ENCODE measurements at regions not wholly inside any gene's neighbourhood (a gene's known extent, or its start where the extent isn't known, plus 50 kb on each side); places are given as distances from the start of the nearest gene placed in this dataset.

DNA sequence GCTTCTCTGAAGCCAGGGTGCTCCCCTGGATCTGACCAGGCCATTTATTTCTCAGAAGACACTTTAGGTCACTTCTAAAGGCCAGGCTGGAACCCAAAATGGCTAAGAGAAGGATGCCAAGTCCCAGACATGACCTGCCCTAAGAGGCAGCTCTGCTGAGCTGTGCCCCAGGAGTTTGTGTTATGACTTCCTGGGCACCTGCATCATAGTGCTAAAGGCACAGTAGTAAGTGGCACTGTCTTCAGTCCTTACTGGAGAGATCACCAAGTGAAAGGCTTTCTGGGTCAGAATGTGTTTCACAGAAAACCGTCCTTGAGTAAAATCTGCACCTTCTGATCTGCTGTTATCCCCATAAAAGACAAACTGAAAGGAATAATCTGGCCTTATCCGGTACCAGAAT is 120.2 kb downstream of the DAD1 start:
- H3K4me1 ChIP-seq (ENCODE audit: control insufficient read depth in 2 of 2, insufficient read depth in 2 of 2, low read length in 2 of 2), result peaks cover 16 to 96% of the 10 kb centered on the region in 2 donors
- WGBS, result 52% methylated on average over 2 of the region's 2 CpGs
- H3K4me3 ChIP-seq (ENCODE audit: low read length in 2 of 2), result peak overlapping the region; percentile 36 to 37
- H3K36me3 ChIP-seq (ENCODE audit: control insufficient read depth in 2 of 2, insufficient read depth in 2 of 2, low read length in 1 of 2), result peaks cover 0 to 29% of the 10 kb centered on the region in 2 donors
- no peaks in the 10 kb centered on the region for H3K27me3 ChIP-seq (ENCODE audit: control insufficient read depth in 2 of 2, insufficient read depth in 1 of 2, low read length in 1 of 2)
- no peaks in the 10 kb centered on the region for H3K9me3 ChIP-seq (ENCODE audit: control insufficient read depth in 2 of 2, insufficient read depth in 1 of 2, low read length in 1 of 2)
- peak in 1 of 9 donors; percentile 65 for DNase-seq (ENCODE audit: low read depth in 6 of 9, low spot score in 9 of 9)
- H3K27ac ChIP-seq (ENCODE audit: low read depth in 1 of 2, low read length in 1 of 2), result peak overlapping the region; percentile 60 to 95

- H3K4me3 ChIP-seq (ENCODE audit: low read length in 2 of 2), result no peak overlapping the region
- H3K27me3 ChIP-seq (ENCODE audit: control insufficient read depth in 2 of 2, insufficient read depth in 1 of 2, low read length in 1 of 2), result no peaks in the 10 kb centered on the region
- peaks cover 0 to 46% of the 10 kb centered on the region in 2 donors for H3K36me3 ChIP-seq (ENCODE audit: control insufficient read depth in 2 of 2, insufficient read depth in 2 of 2, low read length in 1 of 2)
- peak overlapping the region; percentile 52 to 71 for H3K27ac ChIP-seq (ENCODE audit: low read depth in 1 of 2, low read length in 1 of 2)
- WGBS, result 26% methylated on average over 4 of the region's 4 CpGs
- no peaks in the 10 kb centered on the region for H3K9me3 ChIP-seq (ENCODE audit: control insufficient read depth in 2 of 2, insufficient read depth in 1 of 2, low read length in 1 of 2)
- H3K4me1 ChIP-seq (ENCODE audit: control insufficient read depth in 2 of 2, insufficient read depth in 2 of 2, low read length in 2 of 2), result peaks cover 15 to 92% of the 10 kb centered on the region in 2 donors
- peak in 1 of 9 donors; percentile 54 for DNase-seq (ENCODE audit: low read depth in 6 of 9, low spot score in 9 of 9)
Observed at GRCh38 chr14:22466491-22466890, 122.5 kb downstream of the DAD1 start.

GRCh38 chr14:22465201-22465840 is 123.7 kb downstream of the DAD1 start:
- H3K4me3 ChIP-seq (ENCODE audit: low read length in 2 of 2), result no peak overlapping the region
- peak overlapping the region in 1 of 2 donors; percentile 71 for H3K27ac ChIP-seq (ENCODE audit: low read depth in 1 of 2, low read length in 1 of 2)
- H3K9me3 ChIP-seq (ENCODE audit: control insufficient read depth in 2 of 2, insufficient read depth in 1 of 2, low read length in 1 of 2), result no peaks in the 10 kb centered on the region
- no peaks in the 10 kb centered on the region for H3K27me3 ChIP-seq (ENCODE audit: control insufficient read depth in 2 of 2, insufficient read depth in 1 of 2, low read length in 1 of 2)
- WGBS, result 83% methylated on average over 2 of the region's 2 CpGs
- peaks cover 0 to 46% of the 10 kb centered on the region in 2 donors for H3K36me3 ChIP-seq (ENCODE audit: control insufficient read depth in 2 of 2, insufficient read depth in 2 of 2, low read length in 1 of 2)
- DNase-seq (ENCODE audit: low read depth in 6 of 9, low spot score in 9 of 9), result peak in 1 of 9 donors; percentile 15
- H3K4me1 ChIP-seq (ENCODE audit: control insufficient read depth in 2 of 2, insufficient read depth in 2 of 2, low read length in 2 of 2), result peaks cover 16 to 84% of the 10 kb centered on the region in 2 donors

DNA sequence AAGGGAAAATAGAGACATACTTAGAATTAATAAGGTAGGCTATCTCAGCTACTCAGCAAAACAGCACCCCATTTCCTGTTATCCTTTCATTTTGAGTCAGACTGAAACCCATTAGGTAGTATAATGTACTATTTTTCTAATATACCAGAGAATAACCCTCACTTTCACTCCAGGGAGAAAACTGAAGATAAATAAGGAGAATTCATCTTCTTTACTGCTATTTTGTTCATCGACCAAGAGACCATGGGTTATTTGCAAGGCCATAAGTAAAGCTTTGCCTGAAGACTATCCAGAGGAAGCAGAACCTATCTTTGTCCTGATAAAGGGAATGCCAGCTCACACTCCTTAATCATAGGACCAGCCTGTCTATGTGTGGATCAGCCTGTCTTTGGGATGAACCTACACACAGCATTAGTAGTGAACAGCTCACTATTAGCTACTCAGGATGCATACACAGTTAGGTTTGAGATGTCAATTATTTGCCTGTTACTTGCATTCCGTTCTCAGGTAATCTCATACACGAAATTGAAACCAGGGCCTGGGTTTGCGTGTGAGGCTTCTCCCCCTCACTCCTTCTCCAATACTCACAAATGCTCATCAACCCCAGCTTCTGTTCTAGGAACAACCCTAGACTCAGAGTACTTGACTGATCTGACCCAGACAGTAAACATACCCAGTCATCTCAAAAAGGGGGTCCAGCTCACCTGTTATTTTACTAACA is 124.4 kb downstream of the DAD1 start:
- WGBS, result 88% methylated on average over 4 of the region's 4 CpGs
- no peaks in the 10 kb centered on the region for H3K9me3 ChIP-seq (ENCODE audit: control insufficient read depth in 2 of 2, insufficient read depth in 1 of 2, low read length in 1 of 2)
- peaks cover 12 to 77% of the 10 kb centered on the region in 2 donors for H3K4me1 ChIP-seq (ENCODE audit: control insufficient read depth in 2 of 2, insufficient read depth in 2 of 2, low read length in 2 of 2)
- H3K27me3 ChIP-seq (ENCODE audit: control insufficient read depth in 2 of 2, insufficient read depth in 1 of 2, low read length in 1 of 2), result no peaks in the 10 kb centered on the region
- no peak overlapping the region for H3K4me3 ChIP-seq (ENCODE audit: low read length in 2 of 2)
- peaks cover 0 to 46% of the 10 kb centered on the region in 2 donors for H3K36me3 ChIP-seq (ENCODE audit: control insufficient read depth in 2 of 2, insufficient read depth in 2 of 2, low read length in 1 of 2)
- no peak for DNase-seq (ENCODE audit: low read depth in 6 of 9, low spot score in 9 of 9)
- peak overlapping the region in 1 of 2 donors; percentile 71 for H3K27ac ChIP-seq (ENCODE audit: low read depth in 1 of 2, low read length in 1 of 2)

DNA sequence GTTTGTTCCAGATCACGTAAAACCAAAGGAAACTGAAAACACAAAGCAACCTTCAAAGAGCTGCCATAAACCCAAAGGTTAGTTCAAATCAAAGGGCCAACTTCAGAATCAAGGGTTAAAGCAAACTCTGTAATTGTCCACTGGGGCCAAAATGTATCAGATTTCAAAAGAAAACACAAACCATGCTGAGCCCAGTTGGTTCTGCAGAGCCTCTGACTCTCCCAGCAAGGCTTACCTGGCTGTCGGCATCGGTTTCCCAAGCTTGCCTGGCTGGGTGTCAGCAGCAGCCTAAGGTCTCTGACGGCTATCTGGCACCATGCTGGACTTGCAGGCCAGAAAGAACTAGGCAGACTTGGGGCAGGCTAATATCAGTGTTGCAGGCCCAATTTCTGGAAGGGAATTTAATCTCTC is 125.3 kb downstream of the DAD1 start:
- 80% methylated on average over 4 of the region's 4 CpGs for WGBS

GRCh38 chr14:22462923-22463322 is 126.1 kb downstream of the DAD1 start:
- Histone ChIP-seq H3K9me3 (ENCODE audit: control insufficient read depth in 2 of 2, insufficient read depth in 1 of 2, low read length in 1 of 2) (no peaks in the 10 kb centered on the region), H3K27me3 (ENCODE audit: control insufficient read depth in 2 of 2, insufficient read depth in 1 of 2, low read length in 1 of 2) (no peaks in the 10 kb centered on the region), H3K4me3 (ENCODE audit: low read length in 2 of 2) (no peak overlapping the region), H3K27ac (ENCODE audit: low read depth in 1 of 2, low read length in 1 of 2) (peak overlapping the region in 1 of 2 donors; percentile 35), H3K36me3 (ENCODE audit: control insufficient read depth in 2 of 2, insufficient read depth in 2 of 2, low read length in 1 of 2) (peaks cover 0 to 46% of the 10 kb centered on the region in 2 donors), H3K4me1 (ENCODE audit: control insufficient read depth in 2 of 2, insufficient read depth in 2 of 2, low read length in 2 of 2) (peaks cover 12 to 71% of the 10 kb centered on the region in 2 donors)
- DNase-seq (ENCODE audit: low read depth in 6 of 9, low spot score in 9 of 9), result peak in 2 of 9 donors; percentile 0 to 7
- WGBS, result 80% methylated on average over 4 of the region's 4 CpGs

More for the DNA sequence above, 125.3 kb downstream of the DAD1 start:
- no peak for DNase-seq (ENCODE audit: low read depth in 6 of 9, low spot score in 9 of 9)
- Histone ChIP-seq H3K9me3 (ENCODE audit: control insufficient read depth in 2 of 2, insufficient read depth in 1 of 2, low read length in 1 of 2) (no peaks in the 10 kb centered on the region), H3K27me3 (ENCODE audit: control insufficient read depth in 2 of 2, insufficient read depth in 1 of 2, low read length in 1 of 2) (no peaks in the 10 kb centered on the region), H3K27ac (ENCODE audit: low read depth in 1 of 2, low read length in 1 of 2) (peak overlapping the region in 1 of 2 donors; percentile 41), H3K4me1 (ENCODE audit: control insufficient read depth in 2 of 2, insufficient read depth in 2 of 2, low read length in 2 of 2) (peaks cover 12 to 73% of the 10 kb centered on the region in 2 donors), H3K36me3 (ENCODE audit: control insufficient read depth in 2 of 2, insufficient read depth in 2 of 2, low read length in 1 of 2) (peaks cover 0 to 46% of the 10 kb centered on the region in 2 donors), H3K4me3 (ENCODE audit: low read length in 2 of 2) (no peak overlapping the region)

- H3K4me1 ChIP-seq (ENCODE audit: control insufficient read depth in 2 of 2, insufficient read depth in 2 of 2, low read length in 2 of 2), result peaks cover 8 to 67% of the 10 kb centered on the region in 2 donors
Observed at GRCh38 chr14:22460461-22461195, 128.4 kb downstream of the DAD1 start.

GRCh38 chr14:22458737-22459136 is 130.3 kb downstream of the DAD1 start:
- Histone ChIP-seq H3K27me3 (ENCODE audit: control insufficient read depth in 2 of 2, insufficient read depth in 1 of 2, low read length in 1 of 2) (no peaks in the 10 kb centered on the region), H3K27ac (ENCODE audit: low read depth in 1 of 2, low read length in 1 of 2) (peak overlapping the region in 1 of 2 donors; percentile 89), H3K4me1 (ENCODE audit: control insufficient read depth in 2 of 2, insufficient read depth in 2 of 2, low read length in 2 of 2) (peaks cover 5 to 52% of the 10 kb centered on the region in 2 donors)

More at GRCh38 chr14:22460461-22461195, 128.4 kb downstream of the DAD1 start:
- H3K4me3 ChIP-seq (ENCODE audit: low read length in 2 of 2), result peak overlapping the region; percentile 42 to 49
- H3K9me3 ChIP-seq (ENCODE audit: control insufficient read depth in 2 of 2, insufficient read depth in 1 of 2, low read length in 1 of 2), result no peaks in the 10 kb centered on the region
- H3K36me3 ChIP-seq (ENCODE audit: control insufficient read depth in 2 of 2, insufficient read depth in 2 of 2, low read length in 1 of 2), result peaks cover 0 to 34% of the 10 kb centered on the region in 2 donors
- 4% methylated on average over 4 of the region's 4 CpGs for WGBS
- peak in 1 of 9 donors; percentile 72 for DNase-seq (ENCODE audit: low read depth in 6 of 9, low spot score in 9 of 9)
- H3K27ac ChIP-seq (ENCODE audit: low read depth in 1 of 2, low read length in 1 of 2), result peak overlapping the region; percentile 42 to 89
- H3K27me3 ChIP-seq (ENCODE audit: control insufficient read depth in 2 of 2, insufficient read depth in 1 of 2, low read length in 1 of 2), result no peaks in the 10 kb centered on the region

More at GRCh38 chr14:22458737-22459136, 130.3 kb downstream of the DAD1 start:
- peak overlapping the region; percentile 41 to 49 for H3K4me3 ChIP-seq (ENCODE audit: low read length in 2 of 2)
- H3K36me3 ChIP-seq (ENCODE audit: control insufficient read depth in 2 of 2, insufficient read depth in 2 of 2, low read length in 1 of 2), result peaks cover 0 to 16% of the 10 kb centered on the region in 2 donors
- DNase-seq (ENCODE audit: low read depth in 6 of 9, low spot score in 9 of 9), result peak in 1 of 9 donors; percentile 68
- H3K9me3 ChIP-seq (ENCODE audit: control insufficient read depth in 2 of 2, insufficient read depth in 1 of 2, low read length in 1 of 2), result no peaks in the 10 kb centered on the region
- WGBS, result 24% methylated on average over 2 of the region's 2 CpGs

All from thymus (tissue), 11 donors.